Dermis microvascular lymphatic vessel endothelial cell (primary cell): ENCODE measurements at regions not wholly inside any gene's neighbourhood (a gene's known extent, or its start where the extent isn't known, plus 50 kb on each side); places are given as distances from the start of the nearest gene placed in this dataset.

Source experiments
- DNase-seq, 2 donors: peaks; one replicate each; pipeline versions ENCODE4 v3.0.0 to v3.0.0-alpha.2; 2010; ENCODE audit warnings: low read depth in 2 of 2

DNA sequence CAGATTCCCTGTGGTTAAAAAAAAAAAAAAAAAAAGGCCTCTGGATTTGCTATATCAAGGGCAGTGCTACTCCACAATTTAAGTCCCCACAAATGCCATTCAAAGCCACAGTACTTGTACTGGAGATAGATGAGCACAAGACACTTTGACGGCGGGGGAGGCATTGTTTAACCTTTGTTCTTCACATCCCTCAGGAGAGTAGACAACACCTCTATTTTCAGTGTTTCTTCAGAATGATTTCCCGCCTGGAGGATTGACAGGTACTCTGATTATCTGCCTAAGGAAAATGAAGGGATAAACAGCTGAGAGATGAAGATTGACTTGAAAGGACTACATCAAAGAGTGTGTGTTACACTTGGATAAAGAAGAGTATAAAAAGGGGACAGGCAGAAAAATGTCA lies 58.7 kb downstream of the OTOL1 start:
- DNase-seq = no peak

DNA sequence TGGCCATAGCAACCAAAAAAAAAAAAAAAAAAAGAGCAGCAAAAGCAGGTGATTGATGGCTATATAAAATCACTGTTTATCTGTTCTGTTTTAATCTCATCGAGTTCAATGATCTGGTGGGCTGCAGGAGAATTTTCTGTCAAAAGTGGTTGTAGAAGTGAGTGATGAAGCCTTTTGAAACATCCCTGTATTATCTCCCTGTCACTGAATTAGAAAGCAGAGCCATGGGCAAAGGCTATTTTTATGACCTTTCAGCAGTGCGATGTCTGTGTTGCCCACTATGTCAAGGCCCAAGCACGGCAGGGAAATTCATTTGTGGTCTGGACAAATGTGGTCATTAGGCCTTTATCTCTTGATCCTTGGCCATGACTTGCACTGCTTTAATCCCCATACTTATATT lies 59.9 kb downstream of the OTOL1 start:
- no peak for DNase-seq

DNA sequence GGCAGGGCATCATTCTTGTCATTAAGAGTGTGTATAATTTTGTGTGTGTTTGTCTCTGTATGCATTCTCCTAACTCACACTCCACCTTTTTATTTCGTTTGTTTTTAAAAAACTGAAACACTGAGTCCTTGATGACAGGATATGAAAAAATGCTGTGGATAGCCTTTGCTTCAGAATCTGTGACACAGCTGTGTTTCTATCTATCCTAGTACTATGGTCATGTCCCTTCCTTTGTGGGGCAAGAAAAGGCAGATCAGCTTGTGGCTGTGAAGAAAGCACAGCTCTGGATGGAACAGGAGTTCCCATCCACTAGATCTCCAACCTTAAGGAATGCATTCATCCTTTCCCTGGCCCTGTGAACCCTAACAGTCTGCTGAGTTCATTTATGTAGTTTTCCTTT lies 60.3 kb downstream of the OTOL1 start:
- DNase-seq = no peak

DNA sequence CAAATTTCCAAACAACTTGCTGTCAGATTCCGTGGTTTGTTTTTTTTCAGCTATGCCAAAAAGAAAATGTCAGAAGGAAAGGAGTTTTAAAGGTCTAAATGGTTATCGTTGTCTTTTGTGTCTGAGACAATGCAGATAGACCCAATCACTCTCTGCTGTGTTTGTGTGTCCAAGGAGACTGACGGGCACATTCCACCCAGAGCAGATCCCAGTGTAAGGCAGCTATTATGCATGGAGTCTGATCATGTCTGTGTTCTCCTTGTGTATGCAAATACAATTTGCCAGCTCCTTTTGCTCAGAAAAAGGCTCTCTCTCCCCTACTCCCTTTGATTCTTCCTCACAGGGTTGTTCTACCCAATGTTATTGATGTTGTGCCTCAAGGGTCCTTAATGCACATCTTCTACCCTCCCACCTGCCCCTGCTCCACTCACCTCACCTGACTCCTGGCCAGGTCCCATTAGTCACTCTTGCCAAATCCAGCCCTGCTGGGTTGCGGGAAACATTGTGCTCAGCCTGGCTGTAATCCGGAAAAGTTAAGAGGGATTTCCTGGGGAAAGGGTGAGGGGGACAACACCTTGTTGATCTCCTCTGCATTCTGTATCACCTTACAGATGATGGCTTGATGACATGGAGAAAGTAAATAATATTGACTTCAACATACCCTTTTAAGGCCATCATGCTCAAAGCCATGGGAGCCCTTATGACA lies 61.0 kb downstream of the OTOL1 start:
- no peak for DNase-seq

DNA sequence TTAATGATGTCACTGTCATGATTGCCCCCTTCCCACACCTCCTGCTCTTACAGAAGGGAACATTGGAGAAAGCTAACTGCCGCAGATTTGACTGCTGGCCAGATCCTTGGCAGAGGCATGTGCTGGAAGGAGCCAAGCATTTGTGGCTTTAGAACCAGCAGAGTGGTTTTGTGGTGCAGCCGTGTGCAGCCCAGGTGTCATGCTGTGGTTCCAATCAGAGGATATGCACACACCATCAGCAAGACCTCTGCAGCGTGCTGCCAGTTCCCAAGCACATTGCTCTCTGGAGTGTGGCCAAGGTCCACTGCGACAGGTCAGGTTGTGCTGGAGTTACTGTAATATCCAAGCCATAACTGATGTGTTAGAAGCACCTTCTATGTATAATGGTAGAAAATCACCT lies 61.6 kb downstream of the OTOL1 start:
- DNase-seq = no peak

DNA sequence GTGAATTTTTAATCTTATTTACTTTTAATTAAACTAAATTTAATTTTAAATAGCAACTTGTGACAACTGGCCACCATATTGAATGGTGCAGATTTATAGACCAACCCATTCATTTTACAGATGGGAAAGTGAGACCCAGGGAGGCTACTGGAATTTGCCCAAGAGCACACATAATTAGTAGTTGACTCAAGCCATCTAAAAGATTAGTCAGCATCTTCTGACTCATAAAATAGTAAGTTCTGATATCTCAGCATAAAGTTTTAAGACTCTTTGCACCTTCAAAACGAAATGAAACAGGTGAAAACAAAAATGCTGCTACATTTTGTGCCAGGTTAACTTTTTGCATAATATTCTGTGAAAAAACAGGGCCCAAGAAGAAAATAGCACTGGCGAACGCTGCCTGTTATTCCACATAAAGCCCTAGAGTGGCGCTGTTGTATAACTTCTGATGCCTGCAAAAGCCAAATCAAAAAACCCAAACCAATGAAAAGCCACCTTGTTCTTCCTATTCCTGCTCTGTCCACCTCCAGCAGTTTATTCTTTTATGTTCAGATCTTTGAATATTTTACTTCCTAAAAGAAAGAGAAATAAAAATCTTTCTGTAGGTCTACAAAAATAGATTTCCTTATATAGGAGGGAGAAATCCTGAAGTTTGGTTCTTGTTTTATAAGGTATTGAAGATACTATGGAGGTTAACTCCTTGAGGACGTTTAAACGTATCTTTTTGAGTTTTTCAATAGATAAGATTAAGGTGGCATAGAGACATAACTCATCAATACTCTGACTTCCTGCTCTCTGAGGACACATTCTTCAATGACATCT lies 62.8 kb downstream of the OTOL1 start:
- peak in 1 of 2 donors; percentile 7 for DNase-seq

DNA sequence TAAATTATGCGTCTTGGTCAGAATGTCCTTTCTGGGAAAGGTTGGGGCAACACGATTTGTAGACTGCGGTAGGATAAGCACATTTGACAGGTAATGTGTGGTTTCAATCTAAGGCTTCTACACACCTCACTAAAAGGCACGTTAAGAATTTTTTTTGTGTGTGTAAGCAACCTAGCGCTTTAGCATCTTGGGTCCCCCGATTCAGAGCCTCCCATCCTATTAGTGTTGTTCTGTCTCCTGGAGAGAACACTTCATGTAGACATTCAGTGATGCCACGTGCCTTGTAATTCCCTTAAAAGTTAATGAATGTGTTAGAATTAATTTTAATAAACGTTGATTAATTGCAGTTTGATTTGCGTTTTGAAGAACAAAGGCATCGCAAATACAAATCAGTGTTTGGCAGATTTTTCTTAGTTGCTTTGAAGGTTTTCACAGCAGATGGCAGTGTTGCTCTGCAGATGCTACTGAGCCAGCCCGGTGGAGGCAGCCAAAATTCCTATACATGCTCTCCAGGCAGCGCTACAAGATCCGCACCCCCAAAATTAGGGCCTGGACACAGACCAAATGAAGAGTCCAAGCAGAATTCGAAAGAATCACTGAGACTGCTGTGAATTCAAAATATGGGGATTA lies 63.5 kb downstream of the OTOL1 start:
- DNase-seq = peak in 1 of 2 donors; percentile 1

DNA sequence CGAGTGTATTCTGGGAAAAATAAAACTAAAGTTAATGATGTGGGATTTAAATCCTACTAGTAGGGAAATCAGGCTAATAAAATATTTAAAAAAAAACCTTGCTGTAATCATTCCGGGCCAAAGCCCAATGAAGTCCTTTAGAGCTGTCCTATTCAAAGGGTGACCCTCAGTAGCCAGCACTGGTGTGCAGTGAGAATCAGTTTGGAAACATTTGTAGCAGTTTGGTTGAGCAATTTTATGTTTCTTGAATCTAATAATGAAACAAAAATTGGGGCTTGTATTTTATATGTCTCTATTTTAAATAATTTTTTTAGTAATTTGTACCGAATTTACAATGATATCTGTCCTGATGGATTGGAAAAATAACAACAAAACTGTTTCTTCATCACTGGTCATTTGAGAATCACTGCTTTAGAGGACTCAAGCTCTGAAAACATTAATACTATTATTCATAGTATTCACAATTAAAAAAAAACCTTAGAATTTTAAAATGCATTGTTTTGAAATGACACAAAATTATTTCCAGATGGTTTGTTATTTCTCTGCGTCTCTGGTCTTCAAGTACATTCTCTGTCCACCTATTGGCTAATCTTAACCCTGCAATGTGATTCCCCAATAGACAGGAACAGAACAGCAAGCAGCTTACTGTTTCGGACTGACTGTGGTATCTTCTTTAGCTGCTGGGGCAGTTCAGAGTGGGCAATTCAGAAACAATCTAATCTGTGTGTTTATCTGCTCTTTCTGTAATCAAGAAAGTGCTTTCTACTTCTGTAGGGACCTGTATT lies 71.2 kb downstream of the OTOL1 start:
- DNase-seq = no peak

DNA sequence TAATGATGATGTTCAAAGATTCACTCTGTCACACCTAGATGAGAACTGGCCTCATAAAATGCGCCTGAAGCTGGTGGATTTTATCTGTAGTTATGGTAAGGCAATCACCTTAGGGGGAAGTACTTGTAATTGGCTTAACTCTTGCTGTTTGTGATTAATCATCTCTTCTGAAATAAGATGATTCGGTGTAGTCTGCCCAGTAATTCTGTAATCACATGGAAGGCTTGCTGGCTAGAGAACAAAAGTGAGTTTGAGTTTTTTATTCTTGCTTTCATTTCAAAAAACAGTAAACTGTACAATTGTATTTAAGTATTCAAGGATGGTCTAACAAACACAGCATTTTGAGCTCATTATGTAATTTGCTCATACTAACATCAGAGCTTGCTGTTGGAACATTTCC lies 72.1 kb downstream of the OTOL1 start:
- no peak for DNase-seq

DNA sequence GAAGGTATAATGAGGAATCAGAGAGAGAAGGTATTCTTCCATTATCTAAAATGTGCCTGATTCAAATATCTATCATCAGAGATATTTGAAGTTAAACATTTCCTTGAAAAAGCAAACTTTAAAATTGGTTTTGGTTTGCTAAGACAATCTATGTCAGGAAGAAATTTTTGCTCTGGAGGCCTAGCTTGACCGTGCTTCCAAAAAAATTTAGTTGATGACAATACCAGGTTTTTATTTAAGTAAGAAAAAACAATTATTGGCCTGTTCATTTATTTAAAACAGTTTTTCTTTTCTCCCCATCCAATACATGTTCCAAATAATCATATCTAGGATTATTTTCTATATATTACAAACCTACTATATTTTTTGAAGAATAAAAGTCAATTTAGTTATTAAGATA lies 75.3 kb downstream of the OTOL1 start:
- DNase-seq = no peak

DNA sequence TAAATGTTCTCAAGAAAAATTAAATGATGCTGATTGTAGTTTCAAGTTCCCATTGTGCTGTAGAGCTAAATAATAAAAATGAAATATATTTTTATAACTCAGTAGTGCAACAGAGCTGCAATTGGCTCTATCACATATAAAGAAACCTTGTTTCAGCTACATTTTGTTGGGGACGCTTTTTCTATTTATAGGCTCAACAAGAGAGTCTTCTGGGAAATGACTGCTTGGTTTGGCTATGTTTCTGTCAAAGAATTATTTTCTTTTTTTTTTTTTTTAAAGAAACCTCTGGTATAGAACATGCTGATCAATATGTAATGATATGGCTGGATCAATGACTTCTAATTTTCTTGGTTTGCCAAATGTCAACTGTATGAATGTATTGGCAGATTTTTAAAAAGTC lies 76.5 kb downstream of the OTOL1 start:
- no peak for DNase-seq

DNA sequence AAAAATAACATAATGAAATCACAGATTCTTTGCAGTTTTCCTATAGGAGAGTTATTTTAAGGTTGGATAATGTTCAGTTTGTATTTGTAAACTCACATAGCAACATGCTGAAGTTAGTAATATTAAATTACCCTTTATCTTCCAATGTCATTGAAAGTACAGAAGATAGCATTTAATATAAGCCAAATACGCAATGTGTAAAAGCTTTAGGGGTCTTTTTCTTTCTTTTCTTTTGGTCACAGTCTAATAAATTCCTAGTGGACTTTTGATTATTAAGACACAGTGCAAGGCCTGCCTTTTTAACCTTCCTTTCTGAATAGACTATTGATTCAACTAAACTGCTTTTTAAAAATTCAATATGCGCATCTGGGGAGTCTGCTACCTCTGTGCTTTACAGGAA lies 79.3 kb downstream of the OTOL1 start:
- no peak for DNase-seq

DNA sequence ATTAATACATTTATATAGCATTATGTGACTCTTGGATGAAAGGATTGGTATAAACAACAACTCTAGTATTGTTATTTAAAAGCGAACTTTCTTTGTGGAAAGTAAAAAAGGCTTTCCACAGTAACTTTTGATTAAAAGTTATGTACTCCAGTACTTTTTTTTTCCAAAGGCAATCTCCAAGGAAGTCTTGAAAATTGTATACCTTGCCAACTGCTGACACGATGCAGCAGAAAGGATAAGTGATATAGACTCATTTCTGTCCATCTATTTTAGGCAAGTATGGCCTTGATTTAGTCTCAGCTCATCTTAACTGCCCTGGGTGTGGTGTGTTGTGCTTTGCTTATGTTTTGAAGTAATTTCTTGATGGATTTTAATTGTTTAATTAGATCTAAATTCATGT lies 79.7 kb downstream of the OTOL1 start:
- no peak for DNase-seq

DNA sequence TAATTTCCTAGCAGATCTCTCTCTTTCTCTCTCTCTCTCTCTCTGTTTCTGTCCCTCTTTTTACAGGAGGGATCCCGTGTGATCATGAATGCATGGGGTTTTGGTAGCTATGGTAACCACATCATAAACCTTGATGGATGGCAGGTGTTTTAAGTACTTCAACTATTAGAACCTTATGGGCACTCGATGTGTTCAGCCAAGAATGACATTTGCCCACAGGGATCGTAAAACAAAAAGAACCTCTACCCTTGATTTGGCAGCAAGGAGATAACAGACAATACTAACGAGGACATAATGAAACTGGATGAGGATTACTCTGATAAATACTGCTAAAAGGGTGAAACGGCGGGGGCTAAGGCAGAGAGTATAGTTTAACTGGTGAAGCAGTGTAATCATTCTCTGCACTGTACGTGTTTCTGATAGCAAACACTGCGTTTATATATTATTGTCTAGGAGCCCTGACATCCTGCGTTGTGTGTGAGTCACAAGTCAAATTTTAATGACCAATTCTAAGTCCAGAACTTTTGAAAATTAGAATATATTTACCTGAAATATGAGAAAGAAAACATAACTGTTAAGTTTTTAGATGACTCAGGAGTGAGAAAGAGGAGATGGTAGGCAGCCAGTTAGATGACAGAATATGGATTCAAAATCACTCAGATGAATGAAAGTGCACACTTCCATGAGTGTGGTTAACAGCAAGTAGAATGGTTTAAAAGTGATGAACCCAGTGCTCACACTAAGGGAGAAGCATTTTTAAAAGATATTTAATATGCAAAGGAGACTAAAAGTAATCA lies 80.3 kb downstream of the OTOL1 start:
- DNase-seq = no peak

DNA sequence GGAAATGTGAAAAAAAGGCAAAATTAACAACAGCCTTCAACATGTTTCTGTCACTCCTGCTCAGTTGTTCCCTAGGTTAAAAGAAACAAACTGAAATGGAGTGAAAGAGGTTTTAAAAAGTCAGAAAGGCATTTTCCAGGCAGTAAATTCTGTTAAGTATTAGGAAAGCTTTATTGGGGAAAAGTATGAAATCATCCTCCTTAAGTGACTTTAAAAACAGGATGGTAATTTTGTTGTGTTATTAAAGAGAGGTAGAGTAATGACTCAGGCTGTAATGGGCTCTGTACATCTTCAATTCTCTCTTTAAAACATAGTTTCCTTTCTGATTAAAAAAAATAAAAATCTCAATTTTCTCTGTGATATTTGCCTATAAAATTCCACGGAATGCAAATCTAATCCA lies 81.1 kb downstream of the OTOL1 start:
- DNase-seq = no peak

DNA sequence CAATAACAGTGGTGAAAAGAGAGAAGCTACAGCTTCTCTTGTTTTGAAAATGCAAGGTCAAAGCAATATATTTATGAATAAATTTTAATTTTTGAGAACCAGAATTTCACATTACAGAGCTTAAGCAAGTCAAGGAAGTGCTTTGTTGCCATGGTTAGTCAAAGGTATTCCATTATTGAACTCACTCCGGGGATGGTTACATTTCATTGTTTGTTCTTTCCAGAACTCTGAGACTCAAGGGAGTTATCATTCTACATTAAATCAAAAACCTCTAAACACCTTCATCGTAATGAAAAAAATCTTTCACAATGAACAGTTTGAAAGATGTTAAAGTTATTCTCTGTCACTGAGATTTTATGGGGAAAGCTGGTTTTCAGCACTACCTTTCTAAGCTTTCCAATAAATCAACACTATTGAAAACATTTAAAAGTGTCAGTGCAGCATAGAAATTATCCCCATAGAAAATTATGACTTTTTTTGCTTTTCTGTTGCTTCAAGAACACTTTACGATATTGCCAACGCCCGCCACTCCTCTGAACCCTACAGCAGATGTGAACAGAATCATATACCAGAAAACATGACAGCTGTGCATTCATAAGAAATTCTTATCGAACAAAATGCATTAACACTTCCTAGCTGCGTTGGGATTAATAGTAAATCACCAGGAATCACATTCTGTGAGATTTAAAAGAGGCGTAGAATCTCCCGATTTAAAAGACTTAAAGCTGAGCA lies 83.0 kb downstream of the OTOL1 start:
- DNase-seq = no peak

DNA sequence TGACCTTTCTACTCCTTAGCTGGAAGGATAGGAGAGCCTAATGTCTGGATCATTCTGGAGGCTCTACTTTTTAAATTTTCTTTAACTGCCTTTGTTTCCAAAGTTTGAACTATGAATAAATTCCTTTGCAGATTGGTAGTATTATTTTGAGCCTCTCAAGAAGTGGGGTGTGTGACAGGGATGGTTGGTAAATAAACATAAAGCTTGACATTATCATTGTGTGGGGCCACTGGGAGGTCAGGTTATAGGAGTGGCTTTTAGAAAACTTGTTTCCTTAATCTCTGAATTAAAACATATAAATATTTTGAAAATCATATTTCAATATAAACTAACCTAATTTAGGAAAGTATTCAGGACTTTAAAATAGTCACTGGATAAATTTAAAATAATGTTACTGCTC lies 89.3 kb downstream of the OTOL1 start:
- DNase-seq = no peak

DNA sequence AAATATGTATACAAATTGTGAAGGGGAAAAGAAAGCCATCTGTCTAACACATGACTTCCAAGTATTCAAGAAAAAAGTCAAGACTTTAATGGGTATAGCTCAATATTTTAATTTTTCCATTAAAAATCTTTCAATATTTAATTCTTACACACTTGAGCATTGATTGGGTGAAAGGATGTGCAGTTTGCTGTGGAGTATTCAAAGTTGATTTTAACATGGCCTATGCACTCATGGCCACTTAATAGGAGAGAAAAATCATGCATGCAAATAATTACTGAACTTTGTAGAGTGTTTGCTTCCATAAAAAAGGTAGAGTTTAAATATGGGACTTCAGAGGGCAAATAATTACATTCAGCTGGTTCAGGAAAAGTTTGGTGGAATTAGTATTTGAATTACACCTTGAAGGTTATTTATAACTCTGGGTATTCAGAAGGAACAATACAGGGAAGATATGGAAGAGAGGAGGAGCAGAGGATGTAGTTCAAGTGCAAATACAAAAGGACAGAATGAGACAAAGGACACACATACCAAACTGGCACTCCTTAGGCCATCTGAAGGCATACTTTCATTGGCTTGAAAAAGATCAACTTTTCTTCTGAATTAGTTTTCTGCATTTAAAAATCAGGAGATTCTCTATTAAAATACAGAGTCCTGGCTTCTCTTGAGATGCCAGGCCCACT lies 90.1 kb downstream of the OTOL1 start:
- DNase-seq = no peak

DNA sequence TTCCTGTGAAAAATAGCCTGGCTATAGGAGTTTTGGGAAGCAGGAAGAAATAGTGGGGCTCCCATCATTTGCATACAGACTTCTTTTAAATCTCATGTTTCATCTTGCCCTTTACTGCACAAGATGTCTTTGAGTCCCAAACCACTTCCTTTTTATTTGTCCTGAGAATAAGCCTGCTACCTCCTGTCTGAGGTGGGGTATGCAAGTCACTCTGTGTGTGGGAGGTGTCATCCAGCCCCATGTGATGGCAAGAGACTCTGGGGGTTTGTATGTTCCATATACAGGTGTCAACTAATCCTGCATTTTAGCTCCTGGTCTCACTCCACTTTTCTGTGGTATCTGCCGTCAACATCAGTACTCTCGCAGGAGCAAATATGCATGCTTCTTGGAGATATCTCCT lies 102.0 kb downstream of the OTOL1 start:
- DNase-seq = no peak

DNA sequence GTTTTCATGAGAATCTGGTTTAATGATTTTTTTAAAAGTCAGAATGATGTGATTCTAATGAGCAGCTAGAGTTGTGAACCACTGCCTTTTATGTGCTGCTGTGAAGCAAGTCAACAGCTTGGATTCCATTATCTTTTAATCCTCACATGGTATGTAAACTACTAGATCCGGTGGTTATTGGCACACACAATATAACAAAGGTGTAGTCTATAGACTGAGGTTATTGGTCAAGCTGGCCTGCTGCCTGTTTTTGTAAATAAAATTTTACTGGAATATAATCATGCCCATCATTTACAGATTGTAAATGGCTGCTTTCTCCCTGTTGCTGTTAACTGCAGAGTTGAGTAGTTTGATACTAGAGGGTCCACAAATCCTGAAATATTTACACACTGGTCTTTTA lies 103.1 kb downstream of the OTOL1 start:
- DNase-seq = no peak
